Choroid plexus epithelial cell (primary cell): ENCODE measurements at regions not wholly inside any gene's neighbourhood (a gene's known extent, or its start where the extent isn't known, plus 50 kb on each side); places are given as distances from the start of the nearest gene placed in this dataset.

ENCODE experiments used
- DNase-seq: peaks from one replicate; pipeline ENCODE4 v3.0.0-alpha.2; 2010; ENCODE audit warnings: low read depth
- H3K4me3 ChIP-seq: 2 replicates; pipeline ENCODE4 v1.5.1; 2011; ENCODE audit warnings: low read depth, mild to moderate bottlenecking, control low read depth, low read length, moderate library complexity
- TF ChIP-seq, protein P1 (sequence below): conservative IDR thresholded peaks from 2 replicates; pipeline ENCODE4 v1.5.1; 2011; ENCODE audit warnings: low read depth, mild to moderate bottlenecking, control low read depth, inconsistent platforms, low read length, moderate library complexity

GRCh38 chr5:87147441-87147840, 120.2 kb upstream of the RASA1 start:
- no peak overlapping the region for H3K4me3 ChIP-seq
- TF ChIP-seq, protein P1, sequence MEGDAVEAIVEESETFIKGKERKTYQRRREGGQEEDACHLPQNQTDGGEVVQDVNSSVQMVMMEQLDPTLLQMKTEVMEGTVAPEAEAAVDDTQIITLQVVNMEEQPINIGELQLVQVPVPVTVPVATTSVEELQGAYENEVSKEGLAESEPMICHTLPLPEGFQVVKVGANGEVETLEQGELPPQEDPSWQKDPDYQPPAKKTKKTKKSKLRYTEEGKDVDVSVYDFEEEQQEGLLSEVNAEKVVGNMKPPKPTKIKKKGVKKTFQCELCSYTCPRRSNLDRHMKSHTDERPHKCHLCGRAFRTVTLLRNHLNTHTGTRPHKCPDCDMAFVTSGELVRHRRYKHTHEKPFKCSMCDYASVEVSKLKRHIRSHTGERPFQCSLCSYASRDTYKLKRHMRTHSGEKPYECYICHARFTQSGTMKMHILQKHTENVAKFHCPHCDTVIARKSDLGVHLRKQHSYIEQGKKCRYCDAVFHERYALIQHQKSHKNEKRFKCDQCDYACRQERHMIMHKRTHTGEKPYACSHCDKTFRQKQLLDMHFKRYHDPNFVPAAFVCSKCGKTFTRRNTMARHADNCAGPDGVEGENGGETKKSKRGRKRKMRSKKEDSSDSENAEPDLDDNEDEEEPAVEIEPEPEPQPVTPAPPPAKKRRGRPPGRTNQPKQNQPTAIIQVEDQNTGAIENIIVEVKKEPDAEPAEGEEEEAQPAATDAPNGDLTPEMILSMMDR, result no peak
- DNase-seq, result no peak

GRCh38 chr5:87150630-87151029, 117.1 kb upstream of the RASA1 start:
- TF ChIP-seq, protein P1, result no peak
- no peak for DNase-seq
- H3K4me3 ChIP-seq, result no peak overlapping the region

- TF ChIP-seq, protein P1, result no peak
- H3K4me3 ChIP-seq, result no peak overlapping the region
- DNase-seq, result peak; percentile 81
These were observed 116.1 kb upstream of the RASA1 start for GRCh38 chr5:87151547-87151946.

DNA sequence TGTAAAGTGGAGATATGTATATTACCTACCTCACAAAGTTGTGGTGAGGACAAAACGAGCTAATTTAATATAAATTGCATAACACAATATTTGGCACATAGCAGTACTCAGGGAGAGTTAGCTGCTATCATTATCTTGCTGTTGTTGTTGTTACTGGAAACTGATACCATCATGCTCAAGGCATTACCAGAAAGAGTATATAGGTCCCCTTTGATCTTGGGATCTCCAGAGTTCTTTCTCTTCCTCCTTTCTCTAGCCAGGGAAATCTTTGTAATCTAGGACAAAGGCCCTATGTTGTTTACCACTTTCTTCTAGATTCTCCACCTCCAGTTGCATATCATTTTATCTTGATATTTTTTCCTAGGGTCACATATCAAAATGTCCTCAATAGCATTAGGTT, 114.8 kb upstream of the RASA1 start:
- TF ChIP-seq, protein P1, result no peak
- no peak overlapping the region for H3K4me3 ChIP-seq
- no peak for DNase-seq

DNA sequence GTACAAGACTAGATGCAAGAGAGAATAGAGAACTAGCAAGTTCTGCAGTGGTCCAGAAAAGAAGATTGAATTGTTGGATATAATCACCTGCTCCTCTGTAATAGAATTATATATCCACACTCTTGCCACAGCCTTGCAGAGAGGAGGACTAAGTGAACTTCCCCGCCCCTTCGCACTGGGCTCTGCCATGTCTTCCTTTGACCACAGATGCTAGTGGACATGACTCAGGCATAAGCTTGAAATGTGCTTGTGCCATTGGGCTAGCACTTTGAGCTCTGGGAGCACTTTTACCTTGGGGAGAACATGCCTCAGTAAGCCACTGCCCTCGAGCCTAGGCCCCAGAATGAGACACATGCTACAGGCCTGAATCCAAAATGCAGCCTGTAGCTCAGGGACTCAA, 113.5 kb upstream of the RASA1 start:
- H3K4me3 ChIP-seq, result no peak overlapping the region
- TF ChIP-seq, protein P1, result no peak
- DNase-seq, result no peak

DNA sequence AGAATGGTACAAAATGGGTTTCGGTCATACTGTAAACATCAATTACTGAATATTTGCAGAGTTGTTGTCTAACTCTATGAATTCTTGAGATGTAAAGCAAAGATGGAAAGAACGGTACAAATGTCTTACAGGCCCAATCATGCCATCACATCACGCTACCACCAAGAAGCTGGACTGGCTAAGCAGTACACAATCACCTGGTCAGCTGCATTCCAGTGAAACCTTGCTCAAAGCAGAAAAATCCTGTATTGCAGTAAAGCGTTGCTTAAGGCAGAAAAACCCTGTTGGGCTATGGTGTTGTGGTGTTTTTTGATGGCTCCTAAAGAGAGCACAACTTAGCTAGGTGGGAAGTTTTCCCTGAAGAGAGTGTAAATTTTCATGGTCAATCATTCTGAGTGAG, 112.6 kb upstream of the RASA1 start:
- H3K4me3 ChIP-seq, result no peak overlapping the region
- TF ChIP-seq, protein P1, result no peak
- DNase-seq, result no peak

DNA sequence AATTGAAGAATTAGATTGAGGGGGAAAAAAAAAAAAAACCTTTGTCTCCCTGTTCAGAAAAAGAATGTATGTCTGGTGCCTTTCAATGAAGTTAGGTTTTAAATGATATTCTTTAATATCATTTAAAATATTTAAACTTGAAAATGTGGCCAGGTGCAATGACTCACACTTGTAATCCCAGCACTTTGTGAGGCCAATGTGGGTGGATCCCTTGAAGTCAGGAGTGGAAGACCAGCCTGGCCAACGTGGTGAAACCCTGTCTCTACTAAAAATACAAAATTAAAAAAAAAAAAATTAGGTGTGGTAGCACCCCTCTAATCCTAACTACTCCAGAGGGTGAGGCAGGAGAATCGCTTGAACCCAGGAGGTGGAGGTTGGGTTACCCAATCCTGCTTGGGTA, 111.1 kb upstream of the RASA1 start:
- TF ChIP-seq, protein P1, result no peak
- DNase-seq, result no peak
- no peak overlapping the region for H3K4me3 ChIP-seq
